DMS 273 (cell line): ENCODE measurements at regions not wholly inside any gene's neighbourhood (a gene's known extent, or its start where the extent isn't known, plus 50 kb on each side); places are given as distances from the start of the nearest gene placed in this dataset.

ENCODE experiments used
- DNase-seq: peaks from one replicate; lab custom pipeline; 2025; ENCODE audit not compliant: unreplicated experiment; lab: John Stamatoyannopoulos, UW

GRCh38 chr12:41983394-41983793 is 161.3 kb downstream of the GXYLT1 start:
- DNase-seq: no peak

GRCh38 chr12:41981758-41982157 is 162.9 kb downstream of the GXYLT1 start:
- DNase-seq: no peak

GRCh38 chr12:41981013-41981412 is 163.7 kb downstream of the GXYLT1 start:
- no peak for DNase-seq

- no peak for DNase-seq
Observed at GRCh38 chr12:41980390-41980789, 164.3 kb downstream of the GXYLT1 start.

GRCh38 chr12:41979574-41979973 is 165.1 kb downstream of the GXYLT1 start:
- no peak for DNase-seq

- DNase-seq: no peak
Observed at GRCh38 chr12:41972598-41972997, 172.1 kb downstream of the GXYLT1 start.

GRCh38 chr12:41972196-41972595 is 172.5 kb downstream of the GXYLT1 start:
- DNase-seq: no peak

GRCh38 chr12:41970744-41971143 is 173.9 kb downstream of the GXYLT1 start:
- no peak for DNase-seq

GRCh38 chr12:41968599-41968998 is 176.1 kb downstream of the GXYLT1 start:
- no peak for DNase-seq

GRCh38 chr12:41967668-41968500 is 176.8 kb downstream of the GXYLT1 start:
- DNase-seq: peak; percentile 36

- DNase-seq: no peak
Observed at GRCh38 chr12:41966916-41967315, 177.8 kb downstream of the GXYLT1 start.

GRCh38 chr12:41966001-41966400 is 178.7 kb downstream of the GXYLT1 start:
- no peak for DNase-seq

GRCh38 chr12:41963398-41963797 is 181.3 kb downstream of the GXYLT1 start:
- no peak for DNase-seq

- DNase-seq: peak; percentile 70
Observed at GRCh38 chr12:41962171-41962572, 182.5 kb downstream of the GXYLT1 start.

- no peak for DNase-seq
Observed at GRCh38 chr12:41959271-41959670, 185.4 kb downstream of the GXYLT1 start.

- DNase-seq: no peak
Observed at GRCh38 chr12:41956353-41956752, 188.3 kb downstream of the GXYLT1 start.

GRCh38 chr12:41950455-41950854 is 194.2 kb downstream of the GXYLT1 start:
- no peak for DNase-seq

GRCh38 chr12:41946106-41946505 is 198.6 kb downstream of the GXYLT1 start:
- DNase-seq: no peak

- no peak for DNase-seq
Observed at GRCh38 chr12:41944216-41944615, 200.5 kb downstream of the GXYLT1 start.

GRCh38 chr12:41943671-41944070 is 201.0 kb downstream of the GXYLT1 start:
- no peak for DNase-seq

- no peak for DNase-seq
Observed at GRCh38 chr12:41942354-41942753, 202.3 kb downstream of the GXYLT1 start.

- DNase-seq: no peak
Observed at GRCh38 chr12:41941079-41941478, 203.6 kb downstream of the GXYLT1 start.

GRCh38 chr12:41940571-41940970 is 204.1 kb downstream of the GXYLT1 start:
- DNase-seq: no peak
